ENCODE measurements at regions not wholly inside any gene's neighbourhood (a gene's known extent, or its start where the extent isn't known, plus 50 kb on each side); places are given as distances from the start of the nearest gene placed in this dataset.

- TF ChIP-seq SIN3A (IDR thresholded peaks at IDR 0.05; ENCODE audit: borderline replicate concordance, insufficient read depth, low read length) (no peak), FOXP2 (optimal IDR thresholded peaks at IDR 0.05; ENCODE audit: borderline replicate concordance, extremely low read depth, extremely low read length, insufficient read depth) (no peak), POLR2AphosphoS5 (IDR thresholded peaks at IDR 0.05; ENCODE audit: low read depth, low read length) (no peak), REST (IDR thresholded peaks at IDR 0.05; ENCODE audit: insufficient read depth in 1 of 2, low read depth in 2 of 2, low read length in 2 of 2) (no peak), TAF1 (IDR thresholded peaks at IDR 0.05; ENCODE audit: borderline replicate concordance, insufficient read depth, low read length) (no peak)
Observed at GRCh38 chr2:3981446-3981987, 278.1 kb downstream of the DCDC2C start.

DNA sequence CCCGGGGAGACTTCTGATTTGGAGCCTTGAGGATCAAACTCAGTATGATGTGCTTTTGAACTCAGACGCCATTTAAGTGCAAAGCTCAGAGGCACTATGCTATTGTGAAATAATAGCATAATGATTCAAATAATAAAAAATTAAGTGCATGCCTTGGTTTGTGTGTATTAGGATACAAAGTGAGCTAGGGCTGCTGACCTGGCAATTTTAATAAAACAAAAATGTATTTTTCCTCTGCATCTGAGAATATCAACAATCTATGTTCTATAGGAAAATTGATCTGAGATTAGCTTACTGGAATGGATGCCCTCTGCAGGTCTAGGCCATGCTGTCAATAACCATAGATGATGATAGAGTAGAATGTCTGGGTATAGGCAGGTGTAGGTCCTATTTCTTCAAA lies 278.8 kb downstream of the DCDC2C start:
- TF ChIP-seq TAF1 (IDR thresholded peaks at IDR 0.05; ENCODE audit: borderline replicate concordance, insufficient read depth, low read length) (no peak), FOXP2 (optimal IDR thresholded peaks at IDR 0.05; ENCODE audit: borderline replicate concordance, extremely low read depth, extremely low read length, insufficient read depth) (no peak), POLR2AphosphoS5 (IDR thresholded peaks at IDR 0.05; ENCODE audit: low read depth, low read length) (no peak), REST (IDR thresholded peaks at IDR 0.05; ENCODE audit: insufficient read depth in 1 of 2, low read depth in 2 of 2, low read length in 2 of 2) (no peak)

- TF ChIP-seq TAF1 (IDR thresholded peaks at IDR 0.05; ENCODE audit: borderline replicate concordance, insufficient read depth, low read length) = no peak
- TF ChIP-seq SIN3A (IDR thresholded peaks at IDR 0.05; ENCODE audit: borderline replicate concordance, insufficient read depth, low read length) = no peak
- no peak for TF ChIP-seq POLR2AphosphoS5 (IDR thresholded peaks at IDR 0.05; ENCODE audit: low read depth, low read length)
- TF ChIP-seq FOXP2 (optimal IDR thresholded peaks at IDR 0.05; ENCODE audit: borderline replicate concordance, extremely low read depth, extremely low read length, insufficient read depth) = no peak
Observed at GRCh38 chr2:3986063-3986462, 282.7 kb downstream of the DCDC2C start.

DNA sequence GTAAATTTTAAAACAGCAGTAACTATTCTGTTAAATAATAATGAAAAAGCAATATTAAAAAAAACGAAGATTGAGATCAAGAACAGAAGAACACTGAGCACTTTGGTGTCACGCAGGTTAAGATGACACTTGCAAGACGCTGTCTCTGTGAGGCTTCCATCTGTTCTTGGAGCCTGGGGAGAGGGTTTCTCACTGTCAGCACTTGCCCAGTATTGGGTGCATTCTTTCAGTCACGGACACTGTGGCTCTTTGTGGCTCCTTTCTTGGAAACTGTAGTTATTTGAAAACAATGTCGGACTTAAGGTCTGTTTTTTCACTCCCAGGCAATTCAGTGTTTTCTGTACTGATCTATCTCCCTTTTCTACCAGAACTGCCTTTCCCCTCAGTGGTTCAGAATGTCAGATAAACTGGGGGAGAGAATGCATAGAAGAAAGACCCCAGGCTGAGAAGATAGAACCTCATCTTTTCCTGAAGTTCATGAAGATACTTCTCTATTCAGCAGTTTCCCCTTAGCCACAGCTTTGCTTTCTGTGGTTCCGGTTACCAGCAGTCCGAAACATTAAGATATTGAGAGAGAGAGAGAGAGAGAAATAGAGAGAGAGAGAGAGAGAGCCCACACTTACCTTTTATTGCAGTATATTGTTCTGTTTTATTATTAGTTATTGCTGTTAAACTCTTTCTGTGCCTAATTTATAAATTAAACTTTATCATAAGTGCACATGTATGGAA lies 283.3 kb downstream of the DCDC2C start:
- TF ChIP-seq SIN3A (IDR thresholded peaks at IDR 0.05; ENCODE audit: borderline replicate concordance, insufficient read depth, low read length) = no peak
- no peak for TF ChIP-seq TAF1 (IDR thresholded peaks at IDR 0.05; ENCODE audit: borderline replicate concordance, insufficient read depth, low read length)
- no peak for TF ChIP-seq POLR2AphosphoS5 (IDR thresholded peaks at IDR 0.05; ENCODE audit: low read depth, low read length)
- TF ChIP-seq REST (IDR thresholded peaks at IDR 0.05; ENCODE audit: insufficient read depth in 1 of 2, low read depth in 2 of 2, low read length in 2 of 2) = no peak
- no peak for TF ChIP-seq FOXP2 (optimal IDR thresholded peaks at IDR 0.05; ENCODE audit: borderline replicate concordance, extremely low read depth, extremely low read length, insufficient read depth)

DNA sequence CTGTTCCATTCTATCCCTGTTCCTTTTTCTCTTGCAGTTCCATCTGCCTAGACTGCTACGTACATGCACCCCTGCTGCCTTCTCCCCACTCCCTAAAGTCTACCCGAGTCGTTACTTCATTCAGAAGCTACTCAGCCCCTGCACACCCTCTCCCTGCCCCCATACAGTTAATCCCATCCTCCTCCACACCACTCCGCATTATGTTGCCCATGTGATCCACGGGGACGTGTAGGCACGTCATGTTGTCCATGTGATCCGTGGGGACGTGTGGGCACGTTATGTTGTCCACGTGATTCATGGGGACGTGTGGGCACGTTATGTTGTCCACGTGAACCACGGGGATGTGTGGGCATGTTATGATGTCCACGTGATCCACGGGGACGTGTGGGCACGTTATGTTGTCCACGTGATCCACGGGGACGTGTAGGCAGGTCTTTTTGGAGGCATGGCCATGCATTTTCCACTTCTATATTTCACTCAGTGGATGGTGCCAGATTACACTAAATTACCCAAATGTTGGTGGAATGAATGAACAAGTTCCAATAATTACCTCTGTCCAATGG lies 299.5 kb downstream of the DCDC2C start:
- TF ChIP-seq REST (IDR thresholded peaks at IDR 0.05; ENCODE audit: insufficient read depth in 1 of 2, low read depth in 2 of 2, low read length in 2 of 2) (no peak), SIN3A (IDR thresholded peaks at IDR 0.05; ENCODE audit: borderline replicate concordance, insufficient read depth, low read length) (no peak), TAF1 (IDR thresholded peaks at IDR 0.05; ENCODE audit: borderline replicate concordance, insufficient read depth, low read length) (no peak), FOXP2 (optimal IDR thresholded peaks at IDR 0.05; ENCODE audit: borderline replicate concordance, extremely low read depth, extremely low read length, insufficient read depth) (no peak), POLR2AphosphoS5 (IDR thresholded peaks at IDR 0.05; ENCODE audit: low read depth, low read length) (no peak)
